HG02973 (cell line): ENCODE measurements at regions not wholly inside any gene's neighbourhood (a gene's known extent, or its start where the extent isn't known, plus 50 kb on each side); places are given as distances from the start of the nearest gene placed in this dataset.

Experiments
- ATAC-seq: cut with Tn5 transposase; IDR thresholded peaks from one replicate; pipeline ENCODE4 v1.9.1; 2021; ENCODE audit warnings: moderate library complexity; ENCODE audit not compliant: unreplicated experiment

GRCh38 chr10:21069929-21070700 lies 173.0 kb upstream of the NEBL start:
- no peak for ATAC-seq

GRCh38 chr10:21069278-21069677 lies 172.2 kb upstream of the NEBL start:
- ATAC-seq = no peak

GRCh38 chr10:21068026-21068656 lies 171.0 kb upstream of the NEBL start:
- ATAC-seq = no peak

GRCh38 chr10:21065621-21066248 lies 168.6 kb upstream of the NEBL start:
- ATAC-seq = no peak

GRCh38 chr10:21061982-21062381 lies 164.9 kb upstream of the NEBL start:
- no peak for ATAC-seq

- no peak for ATAC-seq
Measured at GRCh38 chr10:21061184-21061583, 164.1 kb upstream of the NEBL start.

- ATAC-seq = no peak
Measured at GRCh38 chr10:21060626-21061025, 163.5 kb upstream of the NEBL start.

- no peak for ATAC-seq
Measured at GRCh38 chr10:21057989-21058388, 160.9 kb upstream of the NEBL start.

- no peak for ATAC-seq
Measured at GRCh38 chr10:21057436-21057835, 160.3 kb upstream of the NEBL start.

GRCh38 chr10:21056461-21056860 lies 159.3 kb upstream of the NEBL start:
- ATAC-seq = no peak

- no peak for ATAC-seq
Measured at GRCh38 chr10:21055339-21056135, 158.4 kb upstream of the NEBL start.

- no peak for ATAC-seq
Measured at GRCh38 chr10:21053953-21054690, 157.0 kb upstream of the NEBL start.

GRCh38 chr10:21052709-21053104 lies 155.6 kb upstream of the NEBL start:
- no peak for ATAC-seq

- ATAC-seq = no peak
Measured at GRCh38 chr10:21052072-21052708, 155.1 kb upstream of the NEBL start.

GRCh38 chr10:21049482-21049881 lies 152.4 kb upstream of the NEBL start:
- no peak for ATAC-seq

GRCh38 chr10:21048068-21048467 lies 151.0 kb upstream of the NEBL start:
- ATAC-seq = no peak

- ATAC-seq = no peak
Measured at GRCh38 chr10:21047511-21047910, 150.4 kb upstream of the NEBL start.

- no peak for ATAC-seq
Measured at GRCh38 chr10:21047096-21047495, 150.0 kb upstream of the NEBL start.

GRCh38 chr10:21043044-21043443 lies 145.9 kb upstream of the NEBL start:
- no peak for ATAC-seq

GRCh38 chr10:21042536-21042935 lies 145.4 kb upstream of the NEBL start:
- no peak for ATAC-seq
